ENCODE measurements at regions not wholly inside any gene's neighbourhood (a gene's known extent, or its start where the extent isn't known, plus 50 kb on each side); places are given as distances from the start of the nearest gene placed in this dataset.

DNA sequence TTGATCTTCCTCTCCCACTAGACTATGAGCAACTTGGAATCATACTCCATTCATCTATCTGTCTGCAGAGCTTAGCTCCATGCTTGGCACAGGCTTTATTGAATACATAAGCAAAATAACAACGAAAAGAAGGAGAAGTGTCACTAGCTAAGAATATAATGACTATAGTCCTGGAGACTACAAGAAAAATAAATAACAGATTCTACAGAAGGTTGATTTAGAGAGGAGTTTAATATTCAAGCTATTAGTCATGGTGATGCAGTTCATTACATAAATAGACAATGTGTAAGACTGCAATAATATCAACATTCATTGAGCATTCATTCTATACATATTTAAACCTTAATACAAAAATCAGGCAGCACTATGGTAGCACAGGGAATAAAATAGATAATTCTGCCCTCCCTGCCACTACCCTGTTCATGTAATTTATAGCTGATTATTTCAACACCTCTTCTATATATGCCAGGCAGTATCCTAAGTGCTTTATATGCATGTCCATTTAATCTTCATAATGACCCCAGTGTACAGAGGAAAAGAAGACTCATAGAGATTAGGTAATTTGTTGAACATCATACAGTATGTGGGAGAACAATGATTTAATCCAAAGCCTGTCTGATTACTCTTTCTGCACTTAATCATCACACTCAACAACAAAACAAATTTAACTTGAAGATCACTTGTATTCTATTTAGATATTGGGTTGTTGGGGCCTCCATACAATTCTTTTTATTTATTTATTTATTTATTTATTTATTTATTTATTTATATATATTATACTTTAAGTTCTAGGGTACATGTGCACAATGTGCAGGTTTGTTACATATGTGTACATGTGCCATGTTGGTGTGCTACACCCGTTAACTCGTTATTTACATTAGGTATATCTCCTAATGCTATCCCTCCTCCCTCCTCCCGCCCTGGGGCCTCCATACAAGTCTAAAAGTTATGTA, 165.3 kb downstream of the RNF152 start:
- TF ChIP-seq, protein P1, sequence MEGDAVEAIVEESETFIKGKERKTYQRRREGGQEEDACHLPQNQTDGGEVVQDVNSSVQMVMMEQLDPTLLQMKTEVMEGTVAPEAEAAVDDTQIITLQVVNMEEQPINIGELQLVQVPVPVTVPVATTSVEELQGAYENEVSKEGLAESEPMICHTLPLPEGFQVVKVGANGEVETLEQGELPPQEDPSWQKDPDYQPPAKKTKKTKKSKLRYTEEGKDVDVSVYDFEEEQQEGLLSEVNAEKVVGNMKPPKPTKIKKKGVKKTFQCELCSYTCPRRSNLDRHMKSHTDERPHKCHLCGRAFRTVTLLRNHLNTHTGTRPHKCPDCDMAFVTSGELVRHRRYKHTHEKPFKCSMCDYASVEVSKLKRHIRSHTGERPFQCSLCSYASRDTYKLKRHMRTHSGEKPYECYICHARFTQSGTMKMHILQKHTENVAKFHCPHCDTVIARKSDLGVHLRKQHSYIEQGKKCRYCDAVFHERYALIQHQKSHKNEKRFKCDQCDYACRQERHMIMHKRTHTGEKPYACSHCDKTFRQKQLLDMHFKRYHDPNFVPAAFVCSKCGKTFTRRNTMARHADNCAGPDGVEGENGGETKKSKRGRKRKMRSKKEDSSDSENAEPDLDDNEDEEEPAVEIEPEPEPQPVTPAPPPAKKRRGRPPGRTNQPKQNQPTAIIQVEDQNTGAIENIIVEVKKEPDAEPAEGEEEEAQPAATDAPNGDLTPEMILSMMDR (IDR thresholded peaks at IDR 0.05), result no peak

DNA sequence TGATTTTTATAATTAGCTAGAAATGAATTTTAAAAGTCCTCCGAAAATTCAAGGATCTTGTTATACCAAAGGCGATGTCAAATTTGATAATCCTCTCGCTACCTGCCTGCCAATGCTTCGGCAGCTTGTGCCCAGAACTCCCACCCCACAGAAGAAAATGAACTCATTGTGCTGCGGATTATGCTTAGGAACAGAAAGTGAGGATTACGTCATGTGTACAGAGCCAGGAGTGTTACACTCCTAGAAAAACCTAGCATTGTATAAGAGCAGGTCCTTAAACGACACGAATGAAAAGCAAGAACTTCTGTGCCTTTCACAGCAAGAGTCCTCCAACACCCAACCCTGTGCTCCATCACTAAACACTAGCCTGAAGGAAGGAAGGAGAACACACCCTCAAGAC, 168.3 kb downstream of the RNF152 start:
- TF ChIP-seq, protein P1 (IDR thresholded peaks at IDR 0.05), result no peak

DNA sequence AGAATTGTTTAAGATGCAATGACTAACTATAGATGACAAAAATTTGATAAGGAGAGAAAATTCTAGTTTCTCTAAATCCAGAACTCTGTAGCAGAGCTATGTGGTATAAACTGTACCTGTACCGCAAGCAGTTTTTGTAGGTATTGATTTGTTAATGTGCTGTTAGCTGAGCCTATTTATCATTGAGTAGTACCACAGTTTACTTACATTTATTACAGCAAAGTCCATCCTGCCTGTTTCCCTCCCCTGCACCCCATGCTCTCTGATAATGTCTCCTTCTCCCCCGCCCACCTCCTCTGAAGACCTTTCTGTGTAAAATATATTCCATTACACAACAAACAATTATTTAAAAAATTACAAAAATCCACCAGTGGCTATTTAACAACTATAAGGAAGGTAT, 170.6 kb downstream of the RNF152 start:
- TF ChIP-seq, protein P1 (IDR thresholded peaks at IDR 0.05), result no peak

DNA sequence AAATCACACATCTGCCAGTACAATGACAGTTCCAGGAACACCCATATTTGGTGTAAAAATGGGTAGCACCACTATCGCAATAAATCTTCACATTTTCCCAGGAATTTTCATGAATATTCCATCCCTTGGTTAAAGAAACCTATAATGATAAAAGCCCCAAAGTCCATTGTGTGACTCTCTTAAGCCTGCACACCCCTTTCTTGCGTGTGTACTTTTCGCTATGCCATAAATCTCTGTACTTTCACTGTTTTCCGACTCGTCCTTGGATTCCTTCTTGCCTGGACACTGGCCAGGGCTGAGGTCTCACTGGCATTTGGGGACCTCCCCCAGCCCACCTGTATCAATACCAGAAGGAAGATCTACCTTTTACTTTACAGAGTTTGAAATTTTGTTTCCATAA, 172.3 kb downstream of the RNF152 start:
- TF ChIP-seq, protein P1 (IDR thresholded peaks at IDR 0.05), result no peak

DNA sequence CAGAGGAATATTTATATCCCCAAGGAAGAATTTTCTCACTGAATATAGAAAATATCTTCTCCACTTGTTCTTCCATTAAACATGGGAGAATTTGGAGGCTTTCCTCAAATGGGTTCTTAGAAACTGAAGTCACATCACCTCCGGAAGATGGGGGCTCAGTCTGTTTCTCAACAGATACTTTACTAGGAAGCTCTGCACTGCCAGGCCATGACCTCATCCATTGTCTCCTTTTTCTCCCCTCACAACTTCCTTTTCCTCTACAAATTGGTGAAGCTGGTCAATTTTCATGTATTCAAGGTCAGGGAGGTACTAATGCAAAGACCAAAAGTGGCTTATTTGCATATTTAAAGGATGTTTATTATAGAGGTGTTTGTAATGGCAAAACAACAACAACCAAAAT, 173.1 kb downstream of the RNF152 start:
- TF ChIP-seq, protein P1 (IDR thresholded peaks at IDR 0.05), result no peak

DNA sequence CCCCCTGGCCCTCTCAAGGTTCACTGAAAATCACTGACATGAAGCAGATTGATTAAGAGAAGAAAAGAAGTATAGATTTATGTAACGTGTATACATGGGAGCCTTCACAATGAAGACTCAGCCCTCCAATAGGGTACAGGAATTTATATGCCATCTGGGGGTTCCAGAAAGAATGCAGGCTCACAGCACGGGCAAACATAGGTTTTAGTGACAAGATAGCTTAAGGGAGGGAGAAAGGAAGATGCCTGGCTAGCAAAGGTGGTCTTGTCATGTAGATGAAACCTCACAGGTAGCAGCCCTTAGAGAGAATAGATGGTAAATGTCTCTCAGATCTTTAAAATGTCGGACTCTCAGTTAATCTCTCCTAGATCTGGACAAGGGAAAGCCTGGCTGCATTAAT, 173.9 kb downstream of the RNF152 start:
- TF ChIP-seq, protein P1 (IDR thresholded peaks at IDR 0.05), result no peak

DNA sequence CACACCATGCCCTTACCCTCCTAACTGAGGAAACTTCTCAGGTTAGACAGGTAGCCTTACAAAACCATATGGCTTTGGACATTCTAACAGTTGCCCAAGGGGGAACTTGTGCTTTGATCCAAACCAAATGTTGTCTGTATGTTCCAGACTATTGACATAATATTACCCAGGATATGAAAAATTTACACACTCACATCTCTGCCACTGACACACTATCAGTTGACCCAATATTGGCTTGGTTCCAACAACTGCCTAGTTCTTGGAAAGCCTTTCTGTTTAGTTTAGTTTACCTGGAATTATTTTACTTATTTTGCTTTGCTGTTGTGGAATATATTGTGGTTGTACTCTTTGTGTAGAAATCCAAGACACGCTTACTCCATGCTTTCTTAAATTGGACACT, 178.4 kb downstream of the RNF152 start:
- TF ChIP-seq, protein P1 (IDR thresholded peaks at IDR 0.05), result no peak

Data from LNCAP (cell line).